ENCODE measurements at regions not wholly inside any gene's neighbourhood (a gene's known extent, or its start where the extent isn't known, plus 50 kb on each side); places are given as distances from the start of the nearest gene placed in this dataset.

DNA sequence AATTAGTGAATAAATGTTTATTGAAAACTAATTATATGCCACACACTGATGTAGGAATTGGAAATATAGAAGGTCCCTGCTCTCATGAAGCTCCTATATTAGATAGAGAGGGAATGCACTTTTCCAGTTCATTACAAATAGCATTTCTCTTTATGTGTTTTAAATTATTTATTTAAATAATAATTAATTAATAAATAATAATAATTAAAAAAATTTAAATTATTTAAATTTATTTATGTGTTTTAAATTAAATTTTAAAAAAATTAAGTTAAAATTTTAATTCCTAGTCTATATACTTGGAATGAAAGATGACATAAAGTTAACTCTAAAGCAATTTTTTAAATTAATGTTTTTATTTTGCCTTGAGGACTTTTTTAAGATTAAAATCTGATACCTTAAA is 121.7 kb upstream of the ZNF804B start:
- no peak overlapping the region for H3K4me3 ChIP-seq (ENCODE audit: low read depth, low read length)
- no peak for DNase-seq (ENCODE audit: low read depth)
- TF ChIP-seq, protein P1, sequence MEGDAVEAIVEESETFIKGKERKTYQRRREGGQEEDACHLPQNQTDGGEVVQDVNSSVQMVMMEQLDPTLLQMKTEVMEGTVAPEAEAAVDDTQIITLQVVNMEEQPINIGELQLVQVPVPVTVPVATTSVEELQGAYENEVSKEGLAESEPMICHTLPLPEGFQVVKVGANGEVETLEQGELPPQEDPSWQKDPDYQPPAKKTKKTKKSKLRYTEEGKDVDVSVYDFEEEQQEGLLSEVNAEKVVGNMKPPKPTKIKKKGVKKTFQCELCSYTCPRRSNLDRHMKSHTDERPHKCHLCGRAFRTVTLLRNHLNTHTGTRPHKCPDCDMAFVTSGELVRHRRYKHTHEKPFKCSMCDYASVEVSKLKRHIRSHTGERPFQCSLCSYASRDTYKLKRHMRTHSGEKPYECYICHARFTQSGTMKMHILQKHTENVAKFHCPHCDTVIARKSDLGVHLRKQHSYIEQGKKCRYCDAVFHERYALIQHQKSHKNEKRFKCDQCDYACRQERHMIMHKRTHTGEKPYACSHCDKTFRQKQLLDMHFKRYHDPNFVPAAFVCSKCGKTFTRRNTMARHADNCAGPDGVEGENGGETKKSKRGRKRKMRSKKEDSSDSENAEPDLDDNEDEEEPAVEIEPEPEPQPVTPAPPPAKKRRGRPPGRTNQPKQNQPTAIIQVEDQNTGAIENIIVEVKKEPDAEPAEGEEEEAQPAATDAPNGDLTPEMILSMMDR (IDR thresholded peaks at IDR 0.05; ENCODE audit: low read depth, low read length): no peak
- no peak for TF ChIP-seq POLR2A (IDR thresholded peaks at IDR 0.05; ENCODE audit: extremely low read depth, insufficient read length)
- TF ChIP-seq, protein P2, sequence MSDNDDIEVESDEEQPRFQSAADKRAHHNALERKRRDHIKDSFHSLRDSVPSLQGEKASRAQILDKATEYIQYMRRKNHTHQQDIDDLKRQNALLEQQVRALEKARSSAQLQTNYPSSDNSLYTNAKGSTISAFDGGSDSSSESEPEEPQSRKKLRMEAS (IDR thresholded peaks at IDR 0.05; ENCODE audit: low read depth, low read length): no peak
- no peak for TF ChIP-seq MYC (IDR thresholded peaks at IDR 0.05; ENCODE audit: low read depth, low read length)

DNA sequence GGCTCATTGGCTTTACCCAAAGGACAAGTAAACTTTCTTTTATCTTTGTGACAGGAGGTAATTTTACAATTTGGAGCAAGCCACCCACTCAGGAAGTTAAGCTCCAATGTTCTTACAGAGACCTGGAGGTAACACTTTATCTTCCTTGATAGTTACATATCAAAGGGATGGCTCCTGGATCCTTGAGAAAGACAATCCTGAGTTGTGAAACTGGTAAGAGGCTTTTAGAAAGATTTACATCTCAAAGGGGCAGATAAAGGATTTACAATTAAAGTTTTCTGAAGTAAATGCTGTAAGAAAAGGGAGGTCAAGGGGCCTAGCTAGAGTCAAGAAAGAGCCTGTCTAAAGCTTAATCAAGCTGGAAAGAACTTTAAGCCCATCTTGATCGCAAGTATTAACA is 124.4 kb upstream of the ZNF804B start:
- TF ChIP-seq, protein P1 (IDR thresholded peaks at IDR 0.05; ENCODE audit: low read depth, low read length): no peak
- TF ChIP-seq POLR2A (IDR thresholded peaks at IDR 0.05; ENCODE audit: extremely low read depth, insufficient read length) (no peak), MYC (IDR thresholded peaks at IDR 0.05; ENCODE audit: low read depth, low read length) (no peak)
- TF ChIP-seq, protein P2 (IDR thresholded peaks at IDR 0.05; ENCODE audit: low read depth, low read length): no peak
- no peak overlapping the region for H3K4me3 ChIP-seq (ENCODE audit: low read depth, low read length)
- no peak for DNase-seq (ENCODE audit: low read depth)

DNA sequence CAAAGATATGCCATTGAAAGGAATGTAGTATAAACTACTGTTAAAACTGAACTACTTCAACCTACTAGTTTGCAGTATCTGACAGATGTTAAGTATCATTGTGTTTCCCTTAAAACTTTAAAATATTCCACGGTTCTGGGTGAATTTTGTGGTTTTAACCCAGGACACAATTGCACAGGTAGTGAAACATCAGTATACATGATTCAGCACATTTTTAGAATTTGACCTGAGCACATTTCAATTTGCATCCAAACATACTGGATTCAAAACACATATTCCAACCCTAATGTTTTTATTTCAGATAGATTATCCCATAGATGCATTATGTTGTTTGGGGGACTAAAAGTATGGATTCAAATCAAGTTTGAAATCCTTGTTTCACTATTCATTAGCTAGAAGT is 129.9 kb upstream of the ZNF804B start:
- DNase-seq (ENCODE audit: low read depth): no peak
- TF ChIP-seq POLR2A (IDR thresholded peaks at IDR 0.05; ENCODE audit: extremely low read depth, insufficient read length) (no peak), MYC (IDR thresholded peaks at IDR 0.05; ENCODE audit: low read depth, low read length) (no peak)
- TF ChIP-seq, protein P2 (IDR thresholded peaks at IDR 0.05; ENCODE audit: low read depth, low read length): no peak
- TF ChIP-seq, protein P1 (IDR thresholded peaks at IDR 0.05; ENCODE audit: low read depth, low read length): no peak

DNA sequence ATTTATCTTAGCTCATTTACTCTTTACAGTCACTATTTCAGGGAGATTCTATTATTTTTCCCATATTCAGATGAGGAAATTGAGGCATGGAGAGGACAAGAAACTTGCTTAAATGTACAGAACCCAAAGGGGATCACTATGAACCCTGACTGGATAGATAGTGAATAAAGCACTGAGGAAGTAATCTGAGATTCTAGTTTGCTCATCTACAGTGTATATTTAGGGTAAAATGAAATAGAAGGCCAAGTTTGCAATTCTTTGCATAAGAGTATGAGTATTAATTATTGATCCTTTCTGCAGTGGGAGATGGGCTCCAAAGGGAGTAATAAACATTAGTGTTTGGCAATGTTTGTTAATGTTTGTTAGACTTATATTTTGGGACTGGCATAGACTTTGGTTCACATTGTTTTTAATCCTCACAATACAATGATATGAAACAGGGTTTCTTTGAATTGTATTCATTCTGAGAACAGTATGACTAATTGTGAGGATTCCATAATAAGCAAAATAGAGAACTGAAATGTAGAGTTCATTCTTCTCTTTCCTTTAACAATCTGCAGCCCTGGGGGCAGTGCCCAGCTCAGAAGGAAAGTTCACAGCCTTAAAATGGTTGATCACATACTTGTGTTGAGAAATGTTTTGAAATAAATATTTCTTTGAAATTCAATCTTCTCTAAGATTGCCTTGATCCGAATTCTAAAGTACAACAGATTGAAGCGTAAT is 131.0 kb upstream of the ZNF804B start:
- TF ChIP-seq, protein P2 (IDR thresholded peaks at IDR 0.05; ENCODE audit: low read depth, low read length): no peak
- TF ChIP-seq MYC (IDR thresholded peaks at IDR 0.05; ENCODE audit: low read depth, low read length) (no peak), POLR2A (IDR thresholded peaks at IDR 0.05; ENCODE audit: extremely low read depth, insufficient read length) (no peak)
- TF ChIP-seq, protein P1 (IDR thresholded peaks at IDR 0.05; ENCODE audit: low read depth, low read length): no peak
- H3K4me3 ChIP-seq (ENCODE audit: low read depth, low read length): no peak overlapping the region
- no peak for DNase-seq (ENCODE audit: low read depth)

More for the DNA sequence above, 129.9 kb upstream of the ZNF804B start:
- H3K4me3 ChIP-seq (ENCODE audit: low read depth, low read length): no peak overlapping the region

DNA sequence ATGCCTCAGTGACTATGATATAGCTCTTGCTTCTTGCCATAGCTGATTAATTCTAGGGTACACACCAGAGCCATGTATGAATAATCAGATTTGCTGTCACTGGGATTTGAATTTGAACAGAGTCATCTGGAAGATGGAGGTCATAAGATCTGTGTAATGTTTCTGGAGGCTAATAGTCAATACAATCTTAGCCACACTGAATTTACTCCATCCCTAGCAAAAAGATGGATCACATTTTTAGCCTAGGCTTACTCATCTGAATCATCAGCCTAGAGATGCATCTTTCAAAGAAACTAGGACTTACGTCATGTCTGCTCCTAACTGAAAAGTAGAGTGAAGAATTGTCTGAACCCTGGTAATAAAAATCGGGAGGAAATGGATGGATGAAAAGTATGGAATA is 142.3 kb upstream of the ZNF804B start:
- no peak overlapping the region for H3K4me3 ChIP-seq (ENCODE audit: low read depth, low read length)
- no peak for DNase-seq (ENCODE audit: low read depth)
- no peak for TF ChIP-seq POLR2A (IDR thresholded peaks at IDR 0.05; ENCODE audit: extremely low read depth, insufficient read length)
- TF ChIP-seq, protein P1 (IDR thresholded peaks at IDR 0.05; ENCODE audit: low read depth, low read length): no peak
- TF ChIP-seq, protein P2 (IDR thresholded peaks at IDR 0.05; ENCODE audit: low read depth, low read length): no peak
- TF ChIP-seq MYC (IDR thresholded peaks at IDR 0.05; ENCODE audit: low read depth, low read length): no peak
